ENCODE measurements at regions not wholly inside any gene's neighbourhood (a gene's known extent, or its start where the extent isn't known, plus 50 kb on each side); places are given as distances from the start of the nearest gene placed in this dataset.

DNA sequence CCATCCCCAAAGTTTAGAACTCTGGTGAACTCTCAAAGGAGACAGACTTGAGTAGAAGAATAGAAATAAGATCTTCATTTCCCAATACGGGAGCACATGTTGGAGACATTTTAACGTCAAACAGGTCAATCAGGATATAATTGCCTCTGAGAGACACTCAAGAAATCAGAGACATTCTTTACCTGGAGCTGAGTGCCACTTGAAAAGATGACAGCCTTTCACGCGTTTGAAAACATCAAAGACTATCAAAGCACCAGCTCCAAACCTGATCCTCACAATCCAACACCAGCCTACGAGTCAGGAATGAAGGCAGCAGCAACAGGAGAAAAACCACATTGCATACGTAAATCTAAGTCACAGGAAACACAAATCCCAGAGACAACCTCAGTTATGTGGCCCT, 571.5 kb upstream of the CDH4 start:
- Histone ChIP-seq H3K4me3 (ENCODE audit: low read length) (no peak overlapping the region), H3K27ac (ENCODE audit: low read length) (no peak overlapping the region), H3K27me3 (ENCODE audit: control insufficient read depth, insufficient read depth, low read length) (no peaks in the 10 kb centered on the region), H3K9me3 (ENCODE audit: control insufficient read depth, insufficient read depth, low read length) (no peaks in the 10 kb centered on the region), H3K4me1 (ENCODE audit: control insufficient read depth, insufficient read depth, low read length) (no peaks in the 10 kb centered on the region), H3K36me3 (ENCODE audit: control insufficient read depth, insufficient read depth, low read length) (no peaks in the 10 kb centered on the region)
- no CpG with 5 or more reads among the region's 6 CpGs for WGBS (ENCODE audit: insufficient coverage, insufficient read length)
- no peak for DNase-seq (ENCODE audit: low read depth, low spot score)

- WGBS (ENCODE audit: insufficient coverage, insufficient read length): no CpG with 5 or more reads among the region's 8 CpGs
- Histone ChIP-seq H3K4me1 (ENCODE audit: control insufficient read depth, insufficient read depth, low read length) (0 out of 2 replicates have a peak, but pooled peaks cover under 1% of the 10 kb centered on the region), H3K27me3 (ENCODE audit: control insufficient read depth, insufficient read depth, low read length) (no peaks in the 10 kb centered on the region), H3K27ac (ENCODE audit: low read length) (no peak overlapping the region), H3K9me3 (ENCODE audit: control insufficient read depth, insufficient read depth, low read length) (no peaks in the 10 kb centered on the region), H3K4me3 (ENCODE audit: low read length) (no peak overlapping the region), H3K36me3 (ENCODE audit: control insufficient read depth, insufficient read depth, low read length) (no peaks in the 10 kb centered on the region)
- DNase-seq (ENCODE audit: low read depth, low spot score): no peak
Measured at GRCh38 chr20:60687213-60687612, 564.8 kb upstream of the CDH4 start.

DNA sequence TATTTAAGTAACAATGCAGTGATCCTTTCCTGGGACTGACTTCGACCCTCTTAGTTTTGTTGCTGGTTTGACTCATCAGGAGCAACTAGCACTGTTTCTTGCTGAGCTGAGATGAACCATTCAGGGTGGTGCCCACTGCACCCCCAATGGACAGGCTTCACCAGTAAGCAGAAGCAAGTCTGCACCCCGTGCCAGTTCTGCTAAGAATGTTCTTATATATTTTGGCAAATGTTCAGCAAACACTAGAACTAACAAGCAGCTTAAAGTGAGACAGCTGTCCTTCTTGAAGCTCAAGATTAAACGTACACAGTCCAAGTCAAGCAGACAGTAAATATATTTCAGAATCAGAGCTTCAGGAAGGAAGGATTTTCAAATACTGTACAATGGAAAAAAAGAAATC, 561.3 kb upstream of the CDH4 start:
- no peak overlapping the region for H3K4me3 ChIP-seq (ENCODE audit: low read length)
- no peak overlapping the region for H3K27ac ChIP-seq (ENCODE audit: low read length)
- no peaks in the 10 kb centered on the region for H3K36me3 ChIP-seq (ENCODE audit: control insufficient read depth, insufficient read depth, low read length)
- no peaks in the 10 kb centered on the region for H3K9me3 ChIP-seq (ENCODE audit: control insufficient read depth, insufficient read depth, low read length)
- no peak for DNase-seq (ENCODE audit: low read depth, low spot score)
- no CpG with 5 or more reads among the region's 3 CpGs for WGBS (ENCODE audit: insufficient coverage, insufficient read length)
- H3K4me1 ChIP-seq (ENCODE audit: control insufficient read depth, insufficient read depth, low read length): peaks cover 8% of the 10 kb centered on the region; the same call in 1 of the 2 replicates
- no peaks in the 10 kb centered on the region for H3K27me3 ChIP-seq (ENCODE audit: control insufficient read depth, insufficient read depth, low read length)

GRCh38 chr20:60691966-60692615, 560.0 kb upstream of the CDH4 start:
- H3K27ac ChIP-seq (ENCODE audit: low read length): no peak overlapping the region
- H3K36me3 ChIP-seq (ENCODE audit: control insufficient read depth, insufficient read depth, low read length): no peaks in the 10 kb centered on the region
- no peak overlapping the region for H3K4me3 ChIP-seq (ENCODE audit: low read length)
- DNase-seq (ENCODE audit: low read depth, low spot score): no peak
- no CpG with 5 or more reads among the region's 4 CpGs for WGBS (ENCODE audit: insufficient coverage, insufficient read length)
- no peaks in the 10 kb centered on the region for H3K9me3 ChIP-seq (ENCODE audit: control insufficient read depth, insufficient read depth, low read length)
- H3K4me1 ChIP-seq (ENCODE audit: control insufficient read depth, insufficient read depth, low read length): peaks cover 8% of the 10 kb centered on the region; the same call in 1 of the 2 replicates
- H3K27me3 ChIP-seq (ENCODE audit: control insufficient read depth, insufficient read depth, low read length): no peaks in the 10 kb centered on the region

GRCh38 chr20:60693496-60694133, 558.4 kb upstream of the CDH4 start:
- WGBS (ENCODE audit: insufficient coverage, insufficient read length): no CpG with 5 or more reads among the region's 11 CpGs
- H3K4me1 ChIP-seq (ENCODE audit: control insufficient read depth, insufficient read depth, low read length): peaks cover 8% of the 10 kb centered on the region; the same call in 1 of the 2 replicates
- H3K27ac ChIP-seq (ENCODE audit: low read length): peak overlapping the region; percentile 76
- DNase-seq (ENCODE audit: low read depth, low spot score): peak; percentile 39
- H3K36me3 ChIP-seq (ENCODE audit: control insufficient read depth, insufficient read depth, low read length): no peaks in the 10 kb centered on the region
- no peak overlapping the region for H3K4me3 ChIP-seq (ENCODE audit: low read length)
- H3K27me3 ChIP-seq (ENCODE audit: control insufficient read depth, insufficient read depth, low read length): no peaks in the 10 kb centered on the region
- H3K9me3 ChIP-seq (ENCODE audit: control insufficient read depth, insufficient read depth, low read length): no peaks in the 10 kb centered on the region

DNA sequence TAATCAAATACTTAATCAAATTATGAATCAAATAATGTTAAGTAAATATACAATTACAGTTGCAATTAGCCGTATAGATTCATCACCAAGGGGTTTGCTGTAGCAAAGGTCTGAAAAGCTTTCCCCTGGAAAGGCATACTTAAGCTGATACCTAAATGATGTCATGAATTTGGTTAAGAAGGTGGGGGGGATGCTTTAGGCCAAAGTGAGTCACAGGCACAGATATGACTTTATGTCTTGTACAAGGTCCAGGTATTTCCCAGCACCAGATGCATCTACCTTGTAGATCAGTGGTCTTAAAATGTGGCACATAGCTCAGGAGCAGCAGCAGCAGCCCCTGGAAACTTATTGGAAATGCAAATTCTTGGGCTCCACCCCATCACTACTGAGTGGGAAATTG, 557.3 kb upstream of the CDH4 start:
- peaks cover 8% of the 10 kb centered on the region; the same call in 1 of the 2 replicates for H3K4me1 ChIP-seq (ENCODE audit: control insufficient read depth, insufficient read depth, low read length)
- no peaks in the 10 kb centered on the region for H3K27me3 ChIP-seq (ENCODE audit: control insufficient read depth, insufficient read depth, low read length)
- no peaks in the 10 kb centered on the region for H3K9me3 ChIP-seq (ENCODE audit: control insufficient read depth, insufficient read depth, low read length)
- no peaks in the 10 kb centered on the region for H3K36me3 ChIP-seq (ENCODE audit: control insufficient read depth, insufficient read depth, low read length)
- no peak for DNase-seq (ENCODE audit: low read depth, low spot score)
- no CpG with 5 or more reads among the region's 1 CpG for WGBS (ENCODE audit: insufficient coverage, insufficient read length)
- no peak overlapping the region for H3K4me3 ChIP-seq (ENCODE audit: low read length)
- H3K27ac ChIP-seq (ENCODE audit: low read length): no peak overlapping the region

DNA sequence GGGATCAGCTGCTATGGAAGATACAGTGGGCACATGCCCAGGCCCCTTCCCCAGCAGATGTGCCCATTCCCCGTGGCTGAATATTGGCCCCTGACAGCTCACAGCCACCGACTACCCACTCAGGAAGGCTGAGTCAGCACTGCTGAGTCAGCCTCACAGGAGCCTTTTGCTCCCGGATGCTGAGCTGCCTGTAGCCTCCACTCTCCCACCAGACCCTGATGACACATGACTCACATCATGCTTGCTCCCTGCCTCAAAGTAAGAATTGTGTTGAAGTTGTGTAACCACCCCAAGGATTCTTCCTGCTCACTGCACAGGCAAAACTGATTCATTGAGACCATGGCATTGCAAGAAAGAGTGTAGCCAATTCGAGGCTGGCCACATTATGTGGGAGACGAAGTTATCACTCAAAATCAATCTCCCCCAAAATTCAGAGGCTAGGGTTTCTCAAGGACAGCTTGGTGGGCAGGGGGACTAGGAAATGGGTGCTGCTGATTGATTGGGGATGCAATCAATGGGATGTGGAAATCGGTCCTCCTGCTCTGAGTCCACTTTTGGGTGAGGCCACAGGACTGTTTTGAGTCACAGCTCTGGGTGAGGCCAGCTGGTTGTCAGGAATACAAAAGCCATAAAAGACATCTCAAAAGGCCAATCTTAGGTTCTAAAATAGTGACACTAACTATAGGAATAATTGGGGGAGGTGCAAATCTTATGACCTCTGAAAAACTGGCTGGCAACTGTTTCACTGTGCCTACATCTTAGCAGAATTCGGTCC, 556.6 kb upstream of the CDH4 start:
- Histone ChIP-seq H3K9me3 (ENCODE audit: control insufficient read depth, insufficient read depth, low read length) (no peaks in the 10 kb centered on the region), H3K27ac (ENCODE audit: low read length) (no peak overlapping the region), H3K36me3 (ENCODE audit: control insufficient read depth, insufficient read depth, low read length) (no peaks in the 10 kb centered on the region), H3K4me1 (ENCODE audit: control insufficient read depth, insufficient read depth, low read length) (peaks cover 8% of the 10 kb centered on the region; the same call in 1 of the 2 replicates), H3K4me3 (ENCODE audit: low read length) (no peak overlapping the region), H3K27me3 (ENCODE audit: control insufficient read depth, insufficient read depth, low read length) (no peaks in the 10 kb centered on the region)
- no CpG with 5 or more reads among the region's 7 CpGs for WGBS (ENCODE audit: insufficient coverage, insufficient read length)
- no peak for DNase-seq (ENCODE audit: low read depth, low spot score)

GRCh38 chr20:60697252-60697651, 554.8 kb upstream of the CDH4 start:
- WGBS (ENCODE audit: insufficient coverage, insufficient read length): no CpG with 5 or more reads among the region's 2 CpGs

GRCh38 chr20:60700728-60701127, 551.3 kb upstream of the CDH4 start:
- Histone ChIP-seq H3K27me3 (ENCODE audit: control insufficient read depth, insufficient read depth, low read length) (no peaks in the 10 kb centered on the region), H3K9me3 (ENCODE audit: control insufficient read depth, insufficient read depth, low read length) (no peaks in the 10 kb centered on the region), H3K4me1 (ENCODE audit: control insufficient read depth, insufficient read depth, low read length) (no peaks in the 10 kb centered on the region), H3K36me3 (ENCODE audit: control insufficient read depth, insufficient read depth, low read length) (no peaks in the 10 kb centered on the region), H3K4me3 (ENCODE audit: low read length) (no peak overlapping the region), H3K27ac (ENCODE audit: low read length) (no peak overlapping the region)
- no peak for DNase-seq (ENCODE audit: low read depth, low spot score)
- WGBS (ENCODE audit: insufficient coverage, insufficient read length): no CpG with 5 or more reads among the region's 2 CpGs

More at GRCh38 chr20:60697252-60697651, 554.8 kb upstream of the CDH4 start:
- no peak overlapping the region for H3K27ac ChIP-seq (ENCODE audit: low read length)
- H3K9me3 ChIP-seq (ENCODE audit: control insufficient read depth, insufficient read depth, low read length): no peaks in the 10 kb centered on the region
- H3K36me3 ChIP-seq (ENCODE audit: control insufficient read depth, insufficient read depth, low read length): no peaks in the 10 kb centered on the region
- H3K27me3 ChIP-seq (ENCODE audit: control insufficient read depth, insufficient read depth, low read length): no peaks in the 10 kb centered on the region
- H3K4me3 ChIP-seq (ENCODE audit: low read length): no peak overlapping the region
- H3K4me1 ChIP-seq (ENCODE audit: control insufficient read depth, insufficient read depth, low read length): peaks cover 8% of the 10 kb centered on the region; the same call in 1 of the 2 replicates
- no peak for DNase-seq (ENCODE audit: low read depth, low spot score)

DNA sequence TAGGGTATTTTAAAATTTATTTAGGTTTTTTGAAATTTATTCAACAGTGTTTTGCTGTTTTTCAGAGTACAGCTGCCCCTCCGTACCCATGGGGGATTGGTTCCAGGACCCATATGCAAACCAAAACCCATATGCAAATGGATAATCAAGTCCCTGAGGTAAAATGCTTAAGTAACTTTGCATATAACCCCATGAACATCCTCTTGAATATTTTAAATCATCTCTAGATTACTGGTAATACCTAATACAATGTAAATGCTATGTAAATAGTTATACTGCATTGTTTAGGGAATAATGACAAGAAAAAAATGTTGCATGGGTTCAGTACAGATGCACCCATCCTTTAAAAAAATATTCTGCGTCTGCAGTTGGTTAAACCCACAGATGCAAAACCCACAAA, 547.9 kb upstream of the CDH4 start:
- no CpG with 5 or more reads among the region's 2 CpGs for WGBS (ENCODE audit: insufficient coverage, insufficient read length)
- no peaks in the 10 kb centered on the region for H3K36me3 ChIP-seq (ENCODE audit: control insufficient read depth, insufficient read depth, low read length)
- no peaks in the 10 kb centered on the region for H3K9me3 ChIP-seq (ENCODE audit: control insufficient read depth, insufficient read depth, low read length)
- H3K4me3 ChIP-seq (ENCODE audit: low read length): no peak overlapping the region
- DNase-seq (ENCODE audit: low read depth, low spot score): no peak
- H3K27ac ChIP-seq (ENCODE audit: low read length): no peak overlapping the region
- no peaks in the 10 kb centered on the region for H3K27me3 ChIP-seq (ENCODE audit: control insufficient read depth, insufficient read depth, low read length)
- H3K4me1 ChIP-seq (ENCODE audit: control insufficient read depth, insufficient read depth, low read length): no peaks in the 10 kb centered on the region
